SU-DHL-6 (cell line): ENCODE measurements at regions not wholly inside any gene's neighbourhood (a gene's known extent, or its start where the extent isn't known, plus 50 kb on each side); places are given as distances from the start of the nearest gene placed in this dataset.

ENCODE experiments used
- CTCF ChIP-seq: fragments of 200-600 bp; sonication (generic); IDR thresholded peaks from one replicate; pipeline ENCODE4 v1.5.1; 2017; ENCODE audit warnings: antibody characterized with exemption, mild to moderate bottlenecking, low read length, moderate library complexity; ENCODE audit not compliant: insufficient read depth, poor library complexity, severe bottlenecking
- EZH2phosphoT487 ChIP-seq: fragments of 200-600 bp; sonication (generic), shearing (Covaris generic); conservative IDR thresholded peaks from 2 replicates; pipeline ENCODE4 v1.6.1; 2018; ENCODE audit warnings: mild to moderate bottlenecking, antibody characterized with exemption, low read length, moderate library complexity, mixed read lengths

- no peak for TF ChIP-seq CTCF
- TF ChIP-seq EZH2phosphoT487: no peak
Measured at GRCh38 chr4:34880246-34880645, 1364.1 kb downstream of the ARAP2 start.
